Stimulated activated CD8-positive, alpha-beta memory T cell treated with anti-CD3 and anti-CD28 coated beads, Interleukin-4, amount 100 ng/mL, for 48 hours (primary cell): ENCODE measurements at regions not wholly inside any gene's neighbourhood (a gene's known extent, or its start where the extent isn't known, plus 50 kb on each side); places are given as distances from the start of the nearest gene placed in this dataset.

ENCODE experiments used
- DNase-seq: peaks from one replicate; pipeline ENCODE4 v3.0.0-alpha.2; 2020

DNA sequence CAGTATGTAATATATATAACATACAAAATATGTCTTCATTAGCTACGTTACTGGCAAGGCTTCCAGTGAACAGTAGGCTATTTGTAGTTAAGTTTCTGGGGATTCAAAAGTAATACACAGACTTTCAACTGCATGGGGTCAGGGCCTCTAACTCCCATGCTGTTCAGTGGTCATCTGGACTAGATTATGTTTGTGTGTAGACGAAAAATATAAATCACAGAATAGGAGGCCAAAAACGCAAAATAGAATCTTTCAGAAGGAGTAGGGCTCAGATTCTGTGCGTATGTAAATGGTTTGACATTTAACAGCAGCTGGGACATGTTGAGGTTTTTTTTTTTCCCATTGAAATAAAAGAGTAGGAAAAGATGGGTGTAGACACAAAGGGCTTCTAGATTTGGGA, 1048.7 kb upstream of the WWC1 start:
- no peak for DNase-seq

DNA sequence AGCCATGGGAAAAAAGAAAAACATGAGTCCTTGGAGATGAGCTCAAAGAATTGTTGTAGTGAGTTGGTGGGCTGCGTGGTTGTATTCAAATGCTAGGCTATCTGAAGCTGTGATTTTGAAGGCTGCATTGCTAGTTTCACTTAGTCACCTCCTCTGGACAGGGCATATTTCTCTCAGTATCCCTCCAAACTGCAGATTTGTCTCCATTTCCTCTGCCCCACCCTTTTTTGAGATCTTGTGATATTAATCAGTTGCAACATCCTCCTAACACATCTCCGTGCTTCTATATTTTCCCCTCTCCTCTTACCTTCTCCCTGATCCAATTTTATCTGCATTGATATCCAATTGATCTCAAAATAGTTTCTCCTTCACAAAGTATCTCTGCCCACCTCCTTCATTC, 1048.0 kb upstream of the WWC1 start:
- no peak for DNase-seq

DNA sequence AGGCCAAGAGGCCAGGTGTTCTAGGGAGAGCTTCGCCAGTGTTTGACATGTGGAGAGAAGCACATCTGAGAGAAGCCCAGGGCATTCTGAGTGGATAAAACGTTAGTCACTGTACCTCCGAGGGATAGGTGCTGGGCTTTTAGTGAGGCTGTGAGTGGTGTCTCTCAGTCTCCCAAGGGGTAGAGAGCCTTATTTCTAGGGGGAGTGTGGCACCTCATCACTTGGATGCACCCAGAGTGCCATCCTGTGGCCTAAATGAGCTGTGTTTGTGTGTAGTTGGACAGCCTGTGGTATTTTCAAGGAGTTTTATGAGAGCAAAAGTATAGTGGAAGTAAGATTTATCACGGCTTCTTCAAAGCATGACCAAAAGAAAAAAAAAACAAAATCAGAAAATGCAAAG, 1046.9 kb upstream of the WWC1 start:
- DNase-seq: no peak

DNA sequence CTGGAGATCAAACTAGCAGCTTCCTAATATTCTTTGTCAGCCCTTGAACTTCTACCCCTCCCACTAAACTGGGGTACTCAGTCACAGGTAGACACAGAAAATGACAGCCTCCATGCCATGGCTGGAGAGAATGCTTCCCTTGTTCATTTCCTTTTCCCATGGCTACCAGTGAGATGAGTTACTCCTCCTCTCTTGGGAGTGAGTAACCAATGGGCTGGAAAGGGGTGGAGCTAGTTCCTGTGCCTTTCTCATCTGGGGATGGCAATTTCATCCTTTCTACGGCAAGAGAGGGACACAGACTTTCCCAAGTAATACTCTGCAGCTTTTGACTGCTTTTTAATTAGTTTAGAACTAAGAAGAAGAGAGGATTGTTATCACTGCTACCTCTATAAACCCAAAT, 1045.6 kb upstream of the WWC1 start:
- DNase-seq: no peak

DNA sequence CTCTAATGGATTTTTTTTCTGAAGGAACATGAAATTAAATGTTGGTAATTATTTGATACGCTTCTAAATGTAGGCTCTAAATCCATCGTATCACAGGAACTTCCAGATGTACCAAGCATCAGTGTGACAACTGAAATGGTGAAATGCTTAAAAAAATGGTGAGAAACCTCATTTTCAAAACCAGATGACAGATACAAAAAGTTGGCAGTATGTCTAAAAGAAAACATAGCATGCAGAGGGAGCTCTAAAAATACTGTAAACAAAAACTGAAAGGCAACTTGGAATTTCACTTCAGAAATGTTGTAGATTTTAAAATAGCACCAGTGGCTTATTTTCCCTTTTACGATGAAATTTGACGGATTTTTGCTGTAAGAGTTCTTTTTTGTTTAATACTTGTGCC, 1043.6 kb upstream of the WWC1 start:
- no peak for DNase-seq

DNA sequence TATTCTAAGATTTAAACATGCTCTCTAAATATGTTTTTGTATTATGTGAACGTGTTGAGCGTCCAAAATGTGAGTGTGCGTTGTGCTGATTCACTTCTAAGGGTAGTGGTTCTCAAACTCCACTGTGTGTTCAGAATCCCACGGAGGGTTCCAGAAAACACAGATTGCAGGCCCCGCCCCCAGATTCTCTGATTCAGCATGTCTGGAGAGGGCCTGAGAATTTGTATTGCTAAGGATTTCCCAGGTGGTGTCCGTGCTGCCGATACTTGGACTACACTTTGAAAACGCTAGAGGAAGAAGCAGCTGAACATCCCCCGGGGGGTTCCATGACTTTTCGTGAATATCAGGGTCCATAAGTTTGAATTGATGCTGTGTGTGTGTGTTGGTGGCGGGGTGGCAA, 1043.2 kb upstream of the WWC1 start:
- no peak for DNase-seq

DNA sequence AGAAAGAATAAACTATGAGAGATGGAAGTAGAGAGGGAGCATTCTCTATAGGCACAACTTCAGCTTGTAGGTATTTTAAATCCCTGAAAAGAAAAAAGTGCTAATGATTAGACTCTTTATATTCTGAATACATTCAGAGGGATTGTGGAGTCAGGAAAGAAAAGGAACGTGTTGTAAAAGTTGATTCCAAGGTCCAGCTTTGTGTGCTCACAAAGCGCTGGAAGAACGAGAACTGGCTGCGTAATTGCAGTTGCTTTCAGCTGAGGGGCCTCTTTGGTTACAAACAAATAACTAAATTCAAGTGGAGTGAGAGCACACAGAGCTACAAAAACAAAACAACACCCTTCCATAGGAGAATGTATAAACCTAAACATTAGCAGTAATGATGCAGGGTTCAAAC, 1040.4 kb upstream of the WWC1 start:
- DNase-seq: no peak

DNA sequence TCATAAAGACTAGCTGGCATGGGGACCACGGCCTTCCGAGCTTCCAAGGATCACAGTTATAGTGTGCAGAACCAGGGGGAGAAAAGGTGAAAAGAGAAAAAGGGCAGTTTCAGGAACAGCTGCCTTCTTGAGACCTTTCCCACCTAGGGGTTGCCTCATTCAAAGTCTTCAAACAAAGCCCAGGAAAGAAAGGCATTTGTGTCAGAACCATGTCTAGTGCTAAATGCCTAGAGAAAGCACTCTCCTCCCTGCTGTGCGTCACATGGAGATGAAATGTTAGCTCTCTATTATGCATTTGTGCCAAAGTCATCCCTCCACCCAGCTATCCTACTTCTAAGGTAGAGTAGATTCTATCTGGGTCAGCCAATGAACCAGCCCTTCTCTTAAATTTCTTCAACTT, 1037.3 kb upstream of the WWC1 start:
- DNase-seq: no peak

DNA sequence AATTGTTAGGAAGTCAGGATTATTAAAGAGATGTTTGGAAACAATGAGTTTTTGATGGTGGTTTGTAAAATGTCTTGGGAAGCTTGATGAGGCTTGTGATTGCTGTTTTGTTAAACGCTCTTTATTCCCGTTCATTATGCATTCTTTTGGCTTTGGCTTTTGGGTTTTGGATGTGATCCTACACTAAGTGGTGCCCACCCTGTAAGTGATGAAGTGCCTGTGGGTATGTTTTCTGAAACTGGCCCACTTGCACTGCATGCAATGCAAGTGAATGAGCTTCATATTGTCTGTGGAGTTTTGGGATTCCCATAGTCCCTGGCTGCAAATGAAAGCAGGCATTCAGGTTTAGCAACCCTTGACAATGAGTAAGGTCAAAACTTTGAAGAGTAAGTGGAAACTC, 1035.5 kb upstream of the WWC1 start:
- DNase-seq: no peak

DNA sequence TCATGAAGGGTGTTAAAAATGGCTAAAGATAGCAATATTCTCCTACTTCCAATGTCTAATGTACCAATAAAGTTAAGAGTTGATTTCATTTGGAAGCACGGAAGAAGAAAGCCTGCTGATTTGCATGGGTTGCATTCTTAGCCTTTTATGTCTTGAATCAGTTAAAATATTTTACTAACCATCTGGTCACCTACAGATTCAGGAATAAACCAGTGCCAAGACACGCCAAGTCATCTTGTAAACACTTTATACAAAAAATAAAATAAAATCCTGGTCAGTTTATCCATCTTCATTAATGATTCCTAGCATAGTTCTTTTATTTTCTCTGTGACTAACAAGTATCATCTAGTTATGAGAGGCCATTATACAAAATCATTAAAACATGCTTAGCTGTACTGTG, 1031.6 kb upstream of the WWC1 start:
- no peak for DNase-seq

DNA sequence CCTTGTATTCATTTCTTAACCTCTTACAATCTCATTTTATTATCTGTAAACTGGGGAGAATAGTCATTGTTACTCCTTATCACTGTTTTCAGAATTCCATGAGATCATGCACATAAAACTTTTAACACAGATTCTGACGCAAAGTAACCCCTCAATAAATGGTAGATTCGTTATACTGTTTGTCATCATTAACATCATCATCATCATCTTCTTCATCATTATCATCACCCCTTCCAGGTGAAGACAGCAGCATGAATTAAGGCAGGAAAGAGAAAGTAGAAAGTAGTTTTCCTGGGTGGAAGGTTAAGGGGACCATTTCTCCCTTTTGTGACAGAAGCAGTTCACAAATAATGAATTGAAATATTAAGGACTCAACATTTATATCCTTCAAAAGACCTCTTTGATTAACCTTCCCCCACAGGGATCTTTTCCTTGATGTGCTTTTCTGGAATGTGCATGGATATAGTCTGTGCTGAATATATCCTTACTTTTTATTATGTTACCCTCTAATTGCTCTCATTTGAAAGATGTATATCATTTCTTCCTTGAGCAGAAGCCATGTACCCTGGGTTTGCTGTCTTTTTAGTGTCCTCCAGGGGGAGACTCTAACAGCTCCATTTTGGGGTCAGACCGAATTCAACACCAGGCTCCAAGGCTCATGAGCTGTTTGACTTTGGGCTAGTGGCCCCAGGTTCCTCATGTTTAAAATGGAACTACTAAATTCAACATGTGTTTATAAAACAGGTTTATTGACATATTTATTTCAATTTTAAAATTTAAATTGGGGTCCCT, 1029.9 kb upstream of the WWC1 start:
- no peak for DNase-seq

DNA sequence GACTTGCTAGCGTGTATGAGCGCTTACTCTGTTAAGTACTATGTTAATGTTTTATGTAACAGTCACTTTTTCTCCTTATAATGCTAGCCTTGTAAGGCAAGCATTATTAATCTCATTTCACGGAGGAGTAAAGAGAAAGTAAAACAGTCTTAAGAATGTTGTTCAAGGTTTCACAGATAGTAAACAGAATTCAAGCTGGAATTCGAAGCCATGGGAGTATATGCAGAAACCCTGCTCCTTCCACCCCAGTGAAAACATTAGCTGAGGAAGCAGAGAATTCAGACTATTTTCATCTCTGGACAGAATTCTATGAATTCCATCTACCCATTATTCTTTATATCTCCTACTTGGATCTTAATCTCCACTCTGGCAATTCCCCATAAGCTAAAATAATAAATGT, 1028.3 kb upstream of the WWC1 start:
- no peak for DNase-seq

DNA sequence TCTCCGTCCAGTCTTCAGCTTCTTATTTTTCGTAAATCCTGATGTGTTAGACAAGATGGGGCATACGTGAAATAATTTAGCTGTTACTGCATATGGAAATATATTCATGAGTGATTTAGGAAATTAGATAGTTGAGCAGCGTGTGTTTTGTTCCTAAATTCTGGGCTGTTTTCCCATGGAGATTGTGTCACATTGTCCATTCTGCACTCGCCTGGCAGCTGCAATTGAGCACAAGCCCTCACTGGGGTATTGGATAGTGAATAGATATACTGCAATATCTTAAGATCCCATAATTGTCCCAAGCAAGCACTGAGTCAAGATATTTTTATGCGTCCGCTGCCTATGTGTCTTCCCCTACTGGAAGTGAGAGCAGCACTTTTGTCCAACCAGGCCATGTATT, 1027.1 kb upstream of the WWC1 start:
- no peak for DNase-seq

DNA sequence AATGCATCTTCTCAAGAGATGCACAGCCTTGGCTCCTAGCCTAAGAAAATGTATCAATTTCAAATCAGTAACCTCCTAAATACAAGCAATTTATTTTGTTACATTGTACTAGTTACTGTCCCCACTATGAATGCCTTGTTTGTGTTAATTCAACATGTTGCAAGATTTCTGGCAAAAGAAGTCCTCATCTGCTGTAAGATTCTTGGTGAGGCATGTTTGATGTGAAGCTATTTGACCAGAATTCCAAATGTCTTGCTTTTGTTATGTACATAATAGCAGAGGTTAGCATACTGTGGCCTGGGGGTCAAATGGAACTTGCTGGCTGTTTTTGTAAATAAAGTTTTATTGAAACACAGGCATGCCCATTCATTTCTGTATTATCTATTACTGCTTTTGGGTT, 1023.1 kb upstream of the WWC1 start:
- no peak for DNase-seq

DNA sequence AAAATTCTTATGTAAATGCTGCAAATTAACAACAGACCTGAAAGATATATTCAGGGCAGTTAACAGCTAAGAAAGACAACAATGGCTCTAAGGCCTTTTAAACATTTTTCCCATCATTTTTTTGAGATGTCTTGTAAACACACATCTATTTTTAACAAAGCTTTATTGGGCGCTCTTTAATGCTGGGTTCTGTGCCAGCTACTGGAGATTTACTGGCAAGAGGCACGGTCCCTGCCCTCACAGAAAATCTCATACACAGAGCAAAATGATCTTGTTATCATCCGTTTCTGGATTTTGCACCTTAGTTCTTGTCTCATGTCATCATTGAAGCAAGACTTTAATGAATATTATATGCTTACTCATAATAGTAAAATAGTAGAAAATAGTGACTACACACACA, 1022.3 kb upstream of the WWC1 start:
- DNase-seq: no peak

DNA sequence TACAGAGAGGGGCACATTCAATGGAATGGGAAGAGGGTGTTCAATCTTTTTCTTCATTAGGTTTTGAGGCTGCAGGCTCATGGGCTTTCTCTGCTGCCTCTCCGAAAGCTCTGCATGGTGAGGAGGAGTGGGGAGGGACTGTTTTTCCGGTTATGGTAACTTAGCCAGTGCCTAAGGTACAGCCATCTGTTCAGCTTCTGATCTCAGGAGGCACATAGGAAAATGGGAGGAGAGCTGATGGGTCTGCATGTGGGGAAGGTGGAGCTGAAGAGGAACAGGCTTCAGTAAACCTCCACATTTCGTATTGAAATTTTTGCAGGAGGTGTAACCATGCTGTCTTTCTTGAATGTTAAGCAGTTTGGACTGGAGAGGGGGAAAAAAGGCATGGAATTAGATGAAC, 1020.4 kb upstream of the WWC1 start:
- DNase-seq: no peak

DNA sequence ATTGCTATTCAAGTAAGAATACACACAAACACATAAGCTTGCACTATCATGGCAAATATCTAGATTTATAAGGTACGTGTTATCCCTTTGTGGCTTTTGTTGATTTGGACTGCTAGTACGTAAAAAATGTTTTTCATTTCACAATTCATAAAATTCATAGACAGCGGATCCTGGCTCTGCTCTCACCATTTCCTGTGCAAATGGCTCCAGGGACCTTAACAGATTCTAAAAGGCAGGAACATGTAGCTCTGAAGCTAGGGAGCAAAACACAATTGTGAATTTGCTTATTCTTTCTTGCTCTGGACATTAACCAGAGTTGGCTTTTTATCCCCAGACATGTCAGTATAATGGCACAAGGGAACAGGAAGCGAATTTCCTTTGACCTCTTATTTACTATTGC, 1019.9 kb upstream of the WWC1 start:
- DNase-seq: no peak

DNA sequence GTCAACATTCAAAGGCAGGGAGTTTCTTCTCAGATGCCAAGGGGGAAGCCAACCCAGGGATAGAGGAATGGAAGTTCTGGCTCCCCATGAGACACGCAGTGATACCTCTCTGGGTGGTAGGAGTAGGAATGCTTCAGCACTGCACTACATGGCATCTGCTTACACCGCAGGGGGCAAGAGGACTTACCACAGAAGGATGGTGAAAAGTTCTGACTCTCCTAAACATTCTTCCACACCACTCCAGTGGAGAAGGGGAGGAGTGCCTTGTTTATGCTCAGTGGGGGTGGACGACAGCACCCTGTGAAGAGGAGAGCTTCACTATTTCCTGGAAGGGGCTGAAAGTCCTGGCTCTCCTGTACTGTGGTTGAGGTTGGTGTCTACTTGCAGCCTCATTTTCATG, 1011.3 kb upstream of the WWC1 start:
- DNase-seq: no peak

DNA sequence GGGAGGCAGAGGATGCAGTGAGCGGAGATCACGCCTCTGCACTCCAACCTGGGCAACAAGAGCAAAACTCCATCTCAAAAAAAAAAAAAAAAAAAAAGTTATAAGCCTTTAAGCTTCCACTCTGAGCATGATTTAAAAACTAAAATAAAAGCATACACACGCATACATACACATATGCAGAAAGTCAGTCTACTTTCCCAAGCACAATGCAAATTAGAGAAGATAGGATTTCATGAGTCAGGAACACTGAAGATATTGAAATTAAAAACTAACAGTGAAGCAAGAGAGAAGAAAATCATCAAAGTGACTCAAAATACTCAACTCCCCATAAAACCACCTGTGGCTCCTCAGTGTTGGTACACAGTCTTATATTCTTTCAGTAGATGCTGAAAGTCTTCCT, 1009.5 kb upstream of the WWC1 start:
- DNase-seq: no peak

DNA sequence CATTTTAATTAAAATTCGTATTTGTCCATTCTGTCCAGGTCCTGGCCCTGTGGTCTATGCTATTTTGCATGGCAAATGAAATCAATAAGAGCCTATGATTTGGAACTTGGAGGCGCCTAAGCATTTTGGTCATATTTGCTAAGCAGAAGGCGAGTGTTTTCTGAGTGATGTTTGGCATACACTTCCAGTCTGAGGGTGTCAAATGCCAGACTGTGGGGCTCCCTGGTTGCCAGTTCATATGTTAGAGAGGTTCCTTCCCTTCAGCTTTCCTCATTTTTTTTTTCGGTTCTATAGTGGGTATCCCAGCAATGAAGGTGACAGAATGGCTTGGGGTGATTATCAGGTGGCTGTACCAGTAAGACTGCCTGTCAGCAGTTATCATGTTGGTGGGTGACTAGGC, 1007.8 kb upstream of the WWC1 start:
- no peak for DNase-seq

DNA sequence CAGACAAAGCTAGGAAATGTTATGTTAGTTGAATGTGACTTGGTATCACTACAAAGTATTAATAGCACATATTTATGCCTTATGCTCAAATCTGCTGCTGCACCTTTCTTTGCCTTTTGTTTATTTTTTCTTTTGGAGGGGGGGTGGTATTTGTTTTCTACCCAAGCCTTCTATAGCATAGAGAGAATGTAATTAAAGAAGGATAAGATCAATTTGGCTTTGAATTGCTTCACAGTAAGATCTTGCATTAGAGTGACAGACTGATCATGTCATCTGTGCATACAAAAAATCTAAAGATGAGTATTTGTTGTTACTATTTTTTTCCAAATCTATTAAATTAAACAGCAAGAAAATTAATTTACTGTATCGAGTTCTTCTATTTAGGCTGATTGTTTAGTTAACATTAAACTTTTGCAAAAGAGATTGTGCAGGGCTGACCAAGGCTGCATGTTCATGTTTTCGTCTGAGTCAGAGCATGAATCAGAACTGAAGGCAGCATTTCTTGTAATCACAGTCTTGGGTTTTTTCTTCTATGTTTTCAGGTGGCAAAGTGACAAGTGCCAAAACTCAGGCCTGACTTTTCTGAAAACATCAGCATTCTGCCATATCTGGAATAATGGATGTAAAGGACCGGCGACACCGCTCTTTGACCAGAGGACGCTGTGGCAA, 1007.1 kb upstream of the WWC1 start:
- no peak for DNase-seq

DNA sequence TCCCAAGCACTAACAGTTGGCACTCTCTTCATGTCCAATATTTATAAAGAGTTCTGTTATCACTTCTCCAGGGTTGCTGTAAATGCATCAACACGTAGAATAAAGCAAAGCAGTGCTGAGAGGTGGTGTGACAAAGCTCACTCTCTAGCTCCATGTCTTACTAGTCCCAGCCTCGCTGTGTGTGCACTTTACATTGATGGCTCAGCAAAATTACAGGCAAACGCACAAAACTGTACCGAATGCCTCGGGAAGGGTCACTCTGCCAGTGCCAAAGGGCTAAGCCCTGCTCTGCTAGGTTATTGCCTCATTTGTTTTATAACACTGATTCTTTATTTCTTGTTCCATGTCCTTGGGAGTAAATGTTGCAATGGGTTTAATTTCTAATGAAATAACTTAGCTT, 1005.9 kb upstream of the WWC1 start:
- no peak for DNase-seq

DNA sequence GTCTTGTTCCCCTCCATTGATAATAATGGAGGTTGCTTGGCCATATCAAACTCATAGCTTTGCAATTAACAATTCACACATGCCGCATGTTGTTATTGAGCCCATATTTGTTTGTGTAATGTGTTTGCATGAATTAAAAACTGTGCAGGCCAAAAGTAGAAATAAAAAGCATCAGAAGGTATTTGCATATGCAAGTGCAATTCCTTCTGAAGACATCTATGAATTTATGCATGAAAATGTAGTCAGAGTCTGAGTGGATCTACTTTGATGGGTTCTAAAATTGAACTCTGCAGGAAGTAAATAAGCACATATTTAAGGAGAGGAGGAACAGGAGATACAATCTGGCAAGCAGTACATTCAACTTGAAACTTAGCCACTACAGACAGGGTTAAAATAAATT, 1004.6 kb upstream of the WWC1 start:
- DNase-seq: no peak

DNA sequence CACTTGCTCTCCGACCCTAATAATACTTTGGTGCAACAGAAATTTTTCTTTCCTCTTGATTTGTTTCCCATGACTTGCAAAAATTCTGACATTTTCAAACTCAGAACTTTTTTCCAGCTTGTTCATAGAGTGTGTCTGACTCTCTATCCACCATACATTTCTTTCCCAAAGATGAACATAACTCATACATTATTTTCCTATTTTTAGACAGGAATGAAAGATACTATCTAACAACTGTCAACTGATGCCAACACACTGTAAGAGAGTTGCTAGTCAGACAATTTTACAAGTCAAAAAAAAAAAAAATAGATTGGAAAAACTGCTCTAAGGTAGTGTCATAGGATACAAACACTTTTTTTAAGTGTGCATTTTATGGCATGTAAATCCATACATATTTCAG, 1001.0 kb upstream of the WWC1 start:
- no peak for DNase-seq
